ENCODE measurements at regions not wholly inside any gene's neighbourhood (a gene's known extent, or its start where the extent isn't known, plus 50 kb on each side); places are given as distances from the start of the nearest gene placed in this dataset.
A peak's percentile ranks its signal among the peaks of the same experiment; 100 is the strongest.

- DNase-seq: no peak
These were observed 68.3 kb upstream of the EDN1 start for GRCh38 chr6:12221856-12222255.

- DNase-seq: no peak
These were observed 67.5 kb upstream of the EDN1 start for GRCh38 chr6:12222405-12223366.

- no peak for DNase-seq
These were observed 66.8 kb upstream of the EDN1 start for GRCh38 chr6:12223383-12223782.

GRCh38 chr6:12224251-12224650 lies 65.9 kb upstream of the EDN1 start:
- DNase-seq: no peak

GRCh38 chr6:12228447-12229146 lies 61.6 kb upstream of the EDN1 start:
- DNase-seq: no peak

GRCh38 chr6:12229332-12229731 lies 60.8 kb upstream of the EDN1 start:
- no peak for DNase-seq

- DNase-seq: no peak
These were observed 59.6 kb upstream of the EDN1 start for GRCh38 chr6:12230523-12230922.

- DNase-seq: no peak
These were observed 57.8 kb upstream of the EDN1 start for GRCh38 chr6:12232339-12232738.

- no peak for DNase-seq
These were observed 57.3 kb upstream of the EDN1 start for GRCh38 chr6:12232821-12233220.

GRCh38 chr6:12233693-12234571 lies 56.2 kb upstream of the EDN1 start:
- peak; percentile 40 for DNase-seq

GRCh38 chr6:12235341-12235740 lies 54.8 kb upstream of the EDN1 start:
- DNase-seq: no peak

GRCh38 chr6:12238219-12238618 lies 51.9 kb upstream of the EDN1 start:
- no peak for DNase-seq

Data from GF-D8 (cell line).